ENCODE measurements at regions not wholly inside any gene's neighbourhood (a gene's known extent, or its start where the extent isn't known, plus 50 kb on each side); places are given as distances from the start of the nearest gene placed in this dataset.

DNA sequence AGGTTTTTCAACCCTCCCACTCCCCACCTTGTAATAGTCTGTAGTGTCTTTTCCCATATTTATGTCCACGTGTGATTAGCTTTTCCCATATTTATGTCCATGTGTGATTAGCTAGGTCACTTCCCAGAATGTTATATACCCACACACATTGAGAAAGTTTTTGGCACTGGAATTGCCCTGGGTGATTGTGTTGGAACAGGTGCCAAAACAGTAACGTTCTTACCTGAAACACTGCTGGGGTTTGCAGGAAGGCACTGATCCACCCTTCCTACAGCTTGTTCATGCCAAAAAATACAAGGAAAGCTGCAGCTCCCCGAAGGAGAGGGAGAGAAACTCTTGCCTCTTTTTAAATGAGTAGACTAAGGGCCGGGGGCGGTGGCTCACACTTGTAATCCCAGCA lies 68.0 kb upstream of the CXADR start:
- ATAC-seq (ENCODE audit: poor library complexity) (no peak), DNase-seq (no peak)
- intact Hi-C loops (cut with DNase I) = no loop called here

DNA sequence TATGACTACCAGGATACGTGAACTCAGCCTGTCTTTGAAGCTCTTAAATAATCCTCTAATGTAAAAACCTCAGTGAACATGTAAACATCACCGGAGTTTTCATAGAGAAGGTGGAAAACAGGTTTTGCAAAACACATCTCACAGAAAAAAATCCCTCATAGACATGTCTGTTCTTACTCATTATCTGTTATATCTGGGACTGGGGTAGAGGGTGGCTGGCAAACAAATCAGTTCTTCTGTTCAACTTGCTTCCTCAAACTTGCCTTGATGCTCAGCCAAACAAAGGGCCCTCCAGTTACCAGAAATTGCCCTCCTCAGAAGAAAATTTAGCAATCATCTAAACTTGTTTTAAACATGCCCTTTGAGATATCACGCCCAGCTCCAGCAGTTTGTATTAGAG lies 66.1 kb upstream of the CXADR start:
- intact Hi-C loops (cut with DNase I) = no loop called here
- DNase-seq (no peak), ATAC-seq (ENCODE audit: poor library complexity) (no peak)

DNA sequence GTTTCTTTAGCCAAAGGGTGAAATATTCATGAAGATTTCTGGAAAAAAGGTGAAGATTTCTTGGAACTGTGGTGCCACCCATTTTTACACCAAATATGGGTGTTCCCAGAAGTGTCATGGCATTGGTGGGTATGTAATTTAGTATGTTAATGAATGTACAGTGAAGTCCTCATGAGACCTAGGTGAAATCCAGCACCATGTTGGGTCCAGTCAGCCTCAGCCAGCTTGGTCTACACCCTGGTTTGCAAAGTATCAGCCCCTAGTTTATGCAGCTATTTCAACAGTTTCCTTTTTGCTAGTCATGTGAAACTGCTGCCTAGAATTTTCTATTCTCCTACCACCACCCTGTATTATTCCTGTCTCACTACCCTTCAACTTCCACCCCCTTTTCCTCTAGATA lies 63.1 kb upstream of the CXADR start:
- ATAC-seq (ENCODE audit: poor library complexity) = no peak
- no peak for DNase-seq
- intact Hi-C loops (cut with DNase I) = no loop called here

DNA sequence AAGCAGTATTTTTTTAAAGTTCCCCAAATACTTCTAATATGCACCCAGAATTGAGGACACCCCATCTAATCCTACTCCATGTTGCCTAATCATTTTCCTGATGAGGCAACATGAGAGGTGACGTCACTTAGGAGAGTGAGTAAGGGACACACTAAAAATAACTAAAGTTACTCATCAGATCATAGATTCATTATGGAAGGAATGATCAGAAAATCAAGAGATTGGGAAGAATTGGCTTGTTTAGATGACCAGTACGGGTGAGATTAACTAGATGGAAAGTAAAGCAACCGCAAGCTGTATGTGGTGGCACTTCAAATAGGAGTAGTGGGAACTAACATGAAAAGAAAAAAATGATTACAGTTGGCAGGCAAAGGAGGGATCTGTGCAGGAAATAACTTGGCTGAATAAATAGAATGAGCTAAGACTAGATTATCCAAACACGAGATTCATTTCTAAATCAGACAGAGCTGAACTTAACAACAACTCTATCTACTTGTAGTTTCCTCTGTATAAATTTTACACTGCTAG lies 61.4 kb upstream of the CXADR start:
- peak; percentile 61 for ATAC-seq (ENCODE audit: poor library complexity)
- DNase-seq = no peak
- intact Hi-C loops (cut with DNase I) = no loop called here

DNA sequence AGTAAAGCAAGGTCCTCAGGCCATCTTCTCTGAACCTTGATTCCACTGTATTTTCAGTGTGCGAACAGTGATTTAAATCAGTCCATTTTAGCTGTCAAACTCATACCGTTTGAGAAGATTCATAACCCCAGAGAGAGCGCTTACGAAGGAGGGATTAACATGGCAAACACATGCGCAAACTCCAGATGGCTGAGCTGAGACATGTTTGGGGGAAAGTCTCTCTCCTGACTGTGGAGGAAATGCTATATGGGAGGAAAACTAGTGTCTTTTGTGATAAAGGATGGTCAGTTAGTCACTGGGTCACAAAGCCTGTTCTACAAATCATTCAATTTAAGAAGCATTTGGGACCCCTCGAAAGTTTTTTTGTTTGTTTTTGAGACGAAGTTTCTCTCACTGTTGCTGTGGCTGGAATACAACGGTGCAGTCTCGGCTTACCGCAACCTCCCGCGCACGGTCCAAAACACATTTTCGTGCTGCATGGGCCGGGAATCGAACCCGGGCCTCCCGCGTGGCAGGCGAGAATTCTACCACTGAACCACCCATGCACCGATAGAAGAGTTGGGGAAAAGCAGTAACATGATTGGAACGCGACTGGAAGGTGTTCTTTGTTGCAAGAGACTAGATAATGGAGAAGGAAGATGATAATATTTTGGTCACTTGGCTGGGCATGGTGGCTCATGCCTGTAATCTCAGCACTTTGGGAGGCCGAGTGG lies 58.4 kb upstream of the CXADR start:
- intact Hi-C loops (cut with DNase I) = no loop called here
- ATAC-seq (ENCODE audit: poor library complexity) (peak; percentile 80), DNase-seq (peak; percentile 50)

DNA sequence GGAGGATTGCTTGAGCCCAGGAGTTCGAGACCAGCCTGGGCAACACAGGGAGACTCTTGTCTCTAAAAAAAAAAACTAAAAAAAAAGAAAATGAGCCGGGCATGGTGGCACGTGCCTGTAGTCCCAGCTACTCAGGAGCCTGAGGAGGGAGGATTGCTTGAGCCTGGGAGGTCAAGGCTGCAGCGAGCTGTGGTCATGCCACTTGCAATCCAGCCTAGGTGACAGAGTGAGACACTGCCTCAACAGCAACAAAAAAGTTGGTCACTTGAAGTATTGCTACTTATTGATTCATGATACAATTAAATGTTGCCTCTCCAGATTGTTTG lies 57.9 kb upstream of the CXADR start:
- DNase-seq (no peak), ATAC-seq (ENCODE audit: poor library complexity) (no peak)
- intact Hi-C loops (cut with DNase I) = no loop called here

DNA sequence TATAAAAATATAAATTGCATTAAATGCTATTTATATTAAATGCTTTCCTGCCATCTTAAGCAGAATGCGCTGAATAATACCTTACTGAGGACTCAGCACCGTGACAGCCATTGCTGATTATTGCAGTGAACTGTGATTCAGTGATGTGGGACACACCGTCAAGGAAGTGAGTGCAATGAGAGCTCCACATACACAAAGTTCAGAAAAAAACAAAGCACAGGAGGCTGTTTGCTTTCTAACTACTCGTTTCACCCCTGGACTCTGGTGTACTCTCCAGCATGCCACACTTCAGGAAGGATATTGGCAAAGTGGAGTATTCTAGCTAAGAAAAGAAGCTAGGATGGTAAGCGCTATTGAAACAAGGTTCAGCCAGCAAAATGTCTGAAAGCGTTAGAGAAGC lies 57.4 kb upstream of the CXADR start:
- ATAC-seq (ENCODE audit: poor library complexity) (no peak), DNase-seq (no peak)
- intact Hi-C loops (cut with DNase I) = no loop called here

DNA sequence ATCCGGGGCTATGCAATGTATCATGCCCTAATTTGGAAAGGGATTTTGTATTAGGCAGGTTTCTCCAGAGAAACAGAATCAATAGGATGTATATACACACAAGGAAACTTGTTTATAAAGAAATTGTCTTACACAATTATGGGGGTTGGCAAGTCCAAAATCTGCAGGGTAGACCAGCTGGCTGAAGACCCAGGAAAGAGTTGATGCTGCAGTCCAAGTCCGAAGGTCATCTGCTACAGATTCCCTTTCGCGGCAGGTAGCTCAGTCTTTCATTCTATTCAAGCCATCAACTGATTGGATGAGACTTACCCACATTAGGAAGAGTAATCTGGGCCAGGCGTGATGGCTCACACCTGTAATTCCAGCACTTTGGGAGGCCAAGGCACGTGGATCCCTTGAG lies 54.6 kb upstream of the CXADR start:
- intact Hi-C loops (cut with DNase I) = no loop called here
- DNase-seq (no peak), ATAC-seq (ENCODE audit: poor library complexity) (no peak)

DNA sequence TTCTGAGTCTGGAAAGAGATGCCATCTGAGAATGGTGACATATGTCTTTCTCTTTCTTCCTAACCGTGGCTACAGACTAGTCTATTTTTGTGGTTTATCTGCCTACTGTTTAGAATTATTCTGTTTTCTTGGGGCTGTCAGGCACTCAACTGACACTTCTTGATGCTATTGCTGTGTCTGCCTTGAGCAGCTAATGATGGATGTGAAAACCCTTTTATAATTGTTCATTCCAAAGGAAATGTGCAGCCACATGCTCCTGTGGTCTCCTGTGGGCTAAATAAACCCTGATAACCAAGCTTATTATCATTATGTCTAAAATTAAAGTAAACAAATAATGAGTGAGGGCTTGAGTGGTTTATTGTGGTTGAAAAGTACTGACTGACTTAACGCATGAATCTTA lies 52.7 kb upstream of the CXADR start:
- ATAC-seq (ENCODE audit: poor library complexity) = no peak
- no peak for DNase-seq
- intact Hi-C loops (cut with DNase I) = no loop called here

DNA sequence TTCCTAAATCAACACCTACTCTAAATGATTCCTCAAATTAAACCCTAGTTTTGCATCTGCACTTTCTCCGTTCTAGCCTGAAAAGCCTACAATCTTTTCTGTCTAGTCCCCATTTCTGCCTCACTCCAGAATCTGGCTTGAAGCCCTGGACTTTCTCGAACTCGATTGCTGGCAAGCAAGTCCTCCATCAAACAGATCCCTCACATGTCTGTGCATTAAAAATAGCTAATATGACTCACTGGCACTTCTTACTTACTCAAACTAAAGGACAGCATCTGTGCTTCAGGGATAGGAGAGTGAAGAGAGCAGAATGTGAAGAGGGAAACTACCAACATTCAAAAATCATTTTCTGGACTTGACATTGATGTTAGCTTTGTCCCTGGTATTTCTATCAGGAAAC lies 51.8 kb upstream of the CXADR start:
- DNase-seq = no peak
- intact Hi-C loops (cut with DNase I) = no loop called here

DNA sequence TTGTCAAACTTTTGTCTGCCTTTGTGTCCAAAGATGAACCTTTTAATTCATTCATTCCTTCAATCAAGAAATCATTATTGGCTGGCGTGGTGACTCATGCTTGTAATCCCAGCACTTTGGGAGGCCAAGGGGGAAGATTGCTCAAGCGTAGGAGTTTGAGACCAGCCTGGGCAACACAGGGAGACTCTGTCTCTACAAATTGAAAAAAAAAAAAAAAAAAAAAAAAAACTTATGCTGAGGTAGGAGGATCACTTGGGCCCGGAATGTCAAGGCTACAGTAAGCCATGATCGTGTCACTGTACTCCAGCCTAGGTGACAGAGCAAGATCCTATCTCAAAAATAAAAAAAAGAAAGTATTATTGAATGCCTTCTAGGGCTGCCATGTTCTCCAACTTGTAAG lies 51.3 kb upstream of the CXADR start:
- ATAC-seq (ENCODE audit: poor library complexity) (no peak), DNase-seq (no peak)
- intact Hi-C loops (cut with DNase I) = no loop called here

More for the DNA sequence above, 51.8 kb upstream of the CXADR start:
- ATAC-seq (ENCODE audit: poor library complexity) = peak; percentile 96

DNA sequence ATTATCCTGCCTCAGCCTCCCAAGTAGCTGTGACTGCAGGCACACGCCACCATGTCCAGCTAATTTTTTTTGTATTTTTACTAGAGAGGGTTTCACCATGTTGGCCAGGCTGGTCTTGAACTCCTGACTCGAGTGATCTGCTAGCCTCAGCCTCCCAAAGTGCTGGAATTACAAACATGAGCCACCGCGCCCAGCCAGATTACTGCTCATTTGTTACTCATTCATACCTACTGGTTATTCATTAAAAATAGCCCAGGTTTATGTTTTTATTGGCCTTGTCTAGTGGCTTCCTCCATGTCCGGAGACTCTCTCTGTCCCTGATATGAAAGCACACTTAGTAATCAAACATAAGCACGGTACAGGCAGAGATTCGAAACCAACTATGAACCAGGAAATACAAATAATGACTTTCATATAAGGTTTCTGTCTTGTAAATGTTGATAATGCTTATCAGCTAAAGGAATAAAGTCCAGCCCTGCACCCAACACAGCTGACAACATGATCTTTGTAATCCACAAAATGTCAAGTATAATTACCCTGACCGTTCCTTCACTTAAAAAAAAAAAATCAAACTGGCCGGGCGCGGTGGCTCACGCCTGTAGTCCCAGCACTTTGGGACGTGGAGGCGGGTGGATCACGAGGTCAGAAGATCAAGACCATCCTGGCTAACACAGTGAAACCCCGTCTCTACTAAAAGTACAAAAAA lies 50.4 kb upstream of the CXADR start:
- DNase-seq (no peak), ATAC-seq (ENCODE audit: poor library complexity) (no peak)
- intact Hi-C loops (cut with DNase I) = no loop called here

Small RNA genes lying in the stretch of these regions (microRNA-seq; reads per million reads assigned to microRNA genes)
- gene MIR125B2 = 458 reads per million, percentile 75 among the genes with 10 or more reads in this experiment
- gene MIR99A = 102,650 reads per million, percentile 99 among the genes with 10 or more reads in this experiment
- 3,721 reads per million, percentile 90 among the genes with 10 or more reads in this experiment for gene MIRLET7C
